Breast epithelium (tissue), 4 donors: ENCODE measurements at regions not wholly inside any gene's neighbourhood (a gene's known extent, or its start where the extent isn't known, plus 50 kb on each side); places are given as distances from the start of the nearest gene placed in this dataset.
"Not testable (repeated sequence)": the region's sequence is repeated elsewhere in the genome, so short reads cannot be mapped to it uniquely, and the experiment has no call there.

Experiments
- DNase-seq, 2 donors: peaks; one replicate each; pipeline ENCODE4 v3.0.0-alpha.2; 2019; ENCODE audit warnings: low spot score in 2 of 2
- H3K27ac ChIP-seq, 2 donors: fragments of 200-600 bp; sonication (generic) in 1 of 2; one replicate each; pipeline ENCODE4 v1.5.1; 2016 to 2019; ENCODE audit warnings: mild to moderate bottlenecking in 1 of 2
- H3K27me3 ChIP-seq, 2 donors: fragments of 200-600 bp; sonication (generic) in 1 of 2; one replicate each; pipeline versions ENCODE4 v1.5.1 to v1.6.0; 2017 to 2019; ENCODE audit warnings: control low read depth in 1 of 2, mild to moderate bottlenecking in 1 of 2
- H3K36me3 ChIP-seq: fragments of 200-600 bp; one replicate; pipeline ENCODE4 v1.5.1; 2019
- H3K4me1 ChIP-seq, 2 donors: fragments of 200-600 bp; sonication (generic); one replicate each; pipeline ENCODE4 v1.5.1; 2016 to 2019; ENCODE audit warnings: control low read depth in 1 of 2
- H3K4me3 ChIP-seq, 3 donors: fragments of 200-600 bp; sonication (generic); 1 replicate in 2 of 3; 2 replicates in 1 of 3; pipeline ENCODE4 v1.5.1; 2016 to 2019; ENCODE audit warnings: mild to moderate bottlenecking in 3 of 3, moderate library complexity in 2 of 3
- H3K9me3 ChIP-seq, 2 donors: fragments of 200-600 bp; sonication (generic) in 1 of 2; one replicate each; pipeline ENCODE4 v1.5.1; 2016 to 2019; ENCODE audit warnings: control low read depth in 1 of 2
- CTCF ChIP-seq, 3 donors: fragments of 450-650 bp; IDR thresholded peaks; one replicate each; pipeline ENCODE4 v1.5.1; 2016 to 2017; ENCODE audit warnings: antibody characterized with exemption in 3 of 3, mild to moderate bottlenecking in 3 of 3, moderate library complexity in 3 of 3
- POLR2A ChIP-seq: fragments of 450-650 bp; IDR thresholded peaks from one replicate; pipeline ENCODE4 v1.6.1; 2016; ENCODE audit warnings: antibody characterized with exemption, mild to moderate bottlenecking, moderate library complexity
- POLR2AphosphoS5 ChIP-seq, 3 donors: sonication (generic); formaldehyde crosslinking; IDR thresholded peaks; one replicate each; pipeline ENCODE4 v1.6.1; 2017; ENCODE audit warnings: antibody characterized with exemption in 3 of 3
- intact Hi-C: fragments of 100-400 bp; cut with DNase I; formaldehyde crosslinking; loops from one replicate; pipeline ENCODE4 v1.15.1; 2023; ENCODE audit warnings: low total_unique reads

GRCh38 chr12:83256562-83256961, 569.9 kb downstream of the TMTC2 start:
- Histone ChIP-seq H3K27ac (no peak overlapping the region), H3K36me3 (no peaks in the 10 kb centered on the region), H3K9me3 (peaks cover 0 to 5% of the 10 kb centered on the region in 2 donors), H3K4me1 (no peaks in the 10 kb centered on the region), H3K4me3 (no peak overlapping the region), H3K27me3 (no peaks in the 10 kb centered on the region)
- TF ChIP-seq POLR2AphosphoS5 (IDR thresholded peaks at IDR 0.05) (no peak), CTCF (IDR thresholded peaks at IDR 0.05) (no peak), POLR2A (no peak)
- intact Hi-C loops, result no loop called here
- no peak for DNase-seq

GRCh38 chr12:83250866-83251265, 564.2 kb downstream of the TMTC2 start:
- Histone ChIP-seq H3K4me1 (no peaks in the 10 kb centered on the region), H3K4me3 (no peak overlapping the region), H3K27me3 (no peaks in the 10 kb centered on the region), H3K27ac (no peak overlapping the region), H3K9me3 (peaks cover 0 to 5% of the 10 kb centered on the region in 2 donors), H3K36me3 (no peaks in the 10 kb centered on the region)
- intact Hi-C loops, result no loop called here
- DNase-seq, result no peak
- TF ChIP-seq POLR2AphosphoS5 (IDR thresholded peaks at IDR 0.05), result no peak
- TF ChIP-seq POLR2A, result no peak
- no peak for TF ChIP-seq CTCF (IDR thresholded peaks at IDR 0.05)

GRCh38 chr12:83245156-83245555, 558.5 kb downstream of the TMTC2 start:
- DNase-seq, result no peak
- H3K27ac ChIP-seq, result no peak overlapping the region
- H3K4me1 ChIP-seq, result no peaks in the 10 kb centered on the region
- H3K9me3 ChIP-seq, result no peaks in the 10 kb centered on the region
- no peaks in the 10 kb centered on the region for H3K27me3 ChIP-seq
- intact Hi-C loops, result no loop called here
- no peak overlapping the region for H3K4me3 ChIP-seq
- no peaks in the 10 kb centered on the region for H3K36me3 ChIP-seq
- TF ChIP-seq CTCF (IDR thresholded peaks at IDR 0.05) (no peak), POLR2AphosphoS5 (IDR thresholded peaks at IDR 0.05) (no peak), POLR2A (no peak)

GRCh38 chr12:83244001-83244400, 557.3 kb downstream of the TMTC2 start:
- DNase-seq, result no peak
- Histone ChIP-seq H3K27ac (no peak overlapping the region), H3K36me3 (no peaks in the 10 kb centered on the region), H3K9me3 (no peaks in the 10 kb centered on the region), H3K4me3 (no peak overlapping the region), H3K27me3 (no peaks in the 10 kb centered on the region), H3K4me1 (no peaks in the 10 kb centered on the region)
- TF ChIP-seq CTCF (IDR thresholded peaks at IDR 0.05), result no peak
- TF ChIP-seq POLR2AphosphoS5 (IDR thresholded peaks at IDR 0.05), result no peak
- TF ChIP-seq POLR2A, result no peak
- intact Hi-C loops, result no loop called here

GRCh38 chr12:83233987-83234386, 547.3 kb downstream of the TMTC2 start:
- H3K27me3 ChIP-seq, intact Hi-C loops, DNase-seq, H3K27ac ChIP-seq, H3K4me3 ChIP-seq, H3K9me3 ChIP-seq, H3K4me1 ChIP-seq, H3K36me3 ChIP-seq: not testable (repeated sequence)

- DNase-seq, H3K4me3 ChIP-seq, H3K36me3 ChIP-seq, H3K9me3 ChIP-seq, intact Hi-C loops, H3K4me1 ChIP-seq, H3K27ac ChIP-seq, H3K27me3 ChIP-seq: not testable (repeated sequence)
Observed at GRCh38 chr12:83226960-83227359, 540.3 kb downstream of the TMTC2 start.
